IMR-90 (cell line): ENCODE measurements at regions not wholly inside any gene's neighbourhood (a gene's known extent, or its start where the extent isn't known, plus 50 kb on each side); places are given as distances from the start of the nearest gene placed in this dataset.

Source experiments
- ATAC-seq: fragments of 200-7000 bp; cut with Tn5 transposase; 2 replicates; pipeline ENCODE4 v1.9.1; 2020; ENCODE audit warnings: low read depth, mild to moderate bottlenecking, moderate library complexity
- BruUV-seq: library from RNA; stranded (reverse); fragments of 400-500 nt; replicated peaks from 2 replicates; lab custom pipeline; 2021; lab: Mats Ljungman, UMichigan
- CTCF ChIA-PET: fragments of 300-600 bp; formaldehyde crosslinking; extraction: SDS; loops from one replicate; lab custom pipeline; 2021; ENCODE audit warnings: antibody characterized with exemption; lab: Yijun Ruan, JAX
- POLR2A ChIA-PET: fragments of 300-600 bp; sonication (Branson Sonifier 250); formaldehyde crosslinking; loops from one replicate; lab custom pipeline; 2022; ENCODE audit warnings: antibody characterized with exemption; ENCODE audit not compliant: unreplicated experiment; lab: Charles Lee
- DNase-seq: peaks from one replicate; pipeline ENCODE4 v3.0.0; 2013
- H2AFZ ChIP-seq: replicated peaks from 2 replicates; pipeline ENCODE3; 2013; ENCODE audit warnings: low read length, mild to moderate bottlenecking; ENCODE audit not compliant: poor library complexity
- H2AK5ac ChIP-seq: 2 replicates; pipeline ENCODE4 v1.6.1; 2013; ENCODE audit warnings: low read depth, low read length, inconsistent platforms
- H2AK9ac ChIP-seq: replicated peaks from 2 replicates; pipeline ENCODE3; 2013; ENCODE audit warnings: mild to moderate bottlenecking, low read depth, low read length, moderate library complexity; ENCODE audit not compliant: poor library complexity
- H2BK120ac ChIP-seq: 2 replicates; pipeline ENCODE4 v1.6.1; 2013; ENCODE audit warnings: low read depth, low read length, inconsistent platforms
- H2BK15ac ChIP-seq: 3 replicates; pipeline ENCODE4 v1.6.1; 2013; ENCODE audit warnings: low read depth, low read length, inconsistent platforms
- H2BK20ac ChIP-seq: 2 replicates; pipeline ENCODE4 v1.6.1; 2013; ENCODE audit warnings: low read depth, mild to moderate bottlenecking, inconsistent platforms, low read length, moderate library complexity
- H2BK5ac ChIP-seq: 2 replicates; pipeline ENCODE4 v1.6.1; 2013; ENCODE audit warnings: mild to moderate bottlenecking, low read depth, low read length, inconsistent platforms; ENCODE audit not compliant: poor library complexity, severe bottlenecking
- H3K14ac ChIP-seq: replicated peaks from 2 replicates; pipeline ENCODE4 v1.6.1; 2013; ENCODE audit warnings: low read depth, low read length, inconsistent platforms
- H3K18ac ChIP-seq: 2 replicates; pipeline ENCODE4 v1.6.1; 2013; ENCODE audit warnings: low read depth, low read length, control low read depth
- H3K23ac ChIP-seq: 2 replicates; pipeline ENCODE4 v1.6.1; 2013; ENCODE audit warnings: low read depth, low read length, inconsistent platforms
- H3K27ac ChIP-seq: 2 replicates; pipeline ENCODE4 v1.5.1; 2013; ENCODE audit warnings: mild to moderate bottlenecking, control low read depth, low read length; ENCODE audit not compliant: insufficient read depth
- H3K27me3 ChIP-seq: 2 replicates; pipeline ENCODE4 v1.6.1; 2013; ENCODE audit warnings: low read length; ENCODE audit not compliant: control insufficient read depth, insufficient read depth
- H3K36me3 ChIP-seq: 2 replicates; pipeline ENCODE4 v1.6.1; 2013; ENCODE audit warnings: low read length, mixed read lengths; ENCODE audit not compliant: control insufficient read depth, insufficient read depth
- H3K4ac ChIP-seq: 2 replicates; pipeline ENCODE4 v1.6.1; 2013; ENCODE audit warnings: low read depth, low read length, inconsistent platforms
- H3K4me1 ChIP-seq: 2 replicates; pipeline ENCODE4 v1.6.1; 2013; ENCODE audit warnings: low read length, mixed read lengths; ENCODE audit not compliant: control insufficient read depth, insufficient read depth
- H3K4me2 ChIP-seq: 2 replicates; pipeline ENCODE4 v1.6.1; 2013; ENCODE audit warnings: low read depth, mild to moderate bottlenecking, control low read depth, low read length, moderate library complexity
- H3K4me3 ChIP-seq: 2 replicates; pipeline ENCODE4 v1.5.1; 2013; ENCODE audit warnings: low read depth, mild to moderate bottlenecking, control low read depth, low read length, moderate library complexity; ENCODE audit not compliant: insufficient read depth
- H3K56ac ChIP-seq: 2 replicates; pipeline ENCODE4 v1.6.1; 2013; ENCODE audit warnings: low read length, inconsistent platforms; ENCODE audit not compliant: insufficient read depth; ENCODE audit errors: extremely low read depth
- H3K79me1 ChIP-seq, 2 experiments: 2 replicates each; pipeline ENCODE4 v1.6.1; 2013; ENCODE audit warnings: low read length in 2 of 2, inconsistent platforms in 1 of 2, low read depth in 1 of 2
- H3K9ac ChIP-seq: 2 replicates; pipeline ENCODE4 v1.6.1; 2013; ENCODE audit warnings: low read depth, low read length, control low read depth
- H3K9me1 ChIP-seq: 2 replicates; pipeline ENCODE4 v1.6.1; 2013; ENCODE audit warnings: low read length, inconsistent platforms; ENCODE audit not compliant: insufficient read depth
- H3K9me3 ChIP-seq: 2 replicates; pipeline ENCODE4 v1.6.1; 2013; ENCODE audit warnings: low read length; ENCODE audit not compliant: control insufficient read depth, insufficient read depth
- H4K20me1 ChIP-seq: 2 replicates; pipeline ENCODE4 v1.6.1; 2013; ENCODE audit warnings: low read length, inconsistent platforms; ENCODE audit not compliant: insufficient read depth
- H4K5ac ChIP-seq: 2 replicates; pipeline ENCODE4 v1.6.1; 2013; ENCODE audit warnings: mild to moderate bottlenecking, low read depth, low read length, control low read depth
- H4K8ac ChIP-seq, 2 experiments: 2 replicates each; pipeline ENCODE4 v1.6.1; 2013; ENCODE audit warnings: low read depth in 2 of 2, low read length in 2 of 2, control low read depth in 1 of 2, inconsistent platforms in 1 of 2
- H4K91ac ChIP-seq: 2 replicates; pipeline ENCODE4 v1.6.1; 2013; ENCODE audit warnings: low read depth, low read length, inconsistent platforms; ENCODE audit not compliant: insufficient read depth
- BHLHE40 ChIP-seq: fragments of 150-350 bp; IDR thresholded peaks from 2 replicates; pipeline ENCODE4 v1.6.1; 2016; ENCODE audit warnings: mild to moderate bottlenecking, low read depth, low read length
- CEBPB ChIP-seq: IDR thresholded peaks from 2 replicates; pipeline ENCODE4 v1.6.1; 2012; ENCODE audit warnings: low read depth, low read length, improper control_type of control experiment
- CHD1 ChIP-seq: IDR thresholded peaks from 2 replicates; pipeline ENCODE4 v1.6.1; 2012; ENCODE audit warnings: low read depth, low read length, improper control_type of control experiment
- FOS ChIP-seq: fragments of 150-350 bp; IDR thresholded peaks from 2 replicates; pipeline ENCODE4 v1.6.1; 2016; ENCODE audit warnings: low read depth, low read length
- MAFK ChIP-seq: IDR thresholded peaks from 2 replicates; pipeline ENCODE4 v1.6.1; 2012; ENCODE audit warnings: low read depth, low read length, improper control_type of control experiment
- MAZ ChIP-seq: IDR thresholded peaks from 2 replicates; pipeline ENCODE4 v1.6.1; 2012; ENCODE audit warnings: low read depth, mild to moderate bottlenecking, low read length, improper control_type of control experiment, moderate library complexity, borderline replicate concordance
- NFE2L2 ChIP-seq: fragments of 150-350 bp; IDR thresholded peaks from 2 replicates; pipeline ENCODE4 v1.6.1; 2016; ENCODE audit warnings: low read depth, mild to moderate bottlenecking, low read length
- POLR2A ChIP-seq: IDR thresholded peaks from 2 replicates; pipeline ENCODE4 v1.6.1; 2012; ENCODE audit warnings: mild to moderate bottlenecking, low read depth, low read length
- RAD21 ChIP-seq: IDR thresholded peaks from 2 replicates; pipeline ENCODE4 v1.6.1; 2012; ENCODE audit warnings: low read length, improper control_type of control experiment
- RCOR1 ChIP-seq: IDR thresholded peaks from 2 replicates; pipeline ENCODE4 v1.6.1; 2012; ENCODE audit warnings: mild to moderate bottlenecking, low read length, improper control_type of control experiment; ENCODE audit not compliant: insufficient replicate concordance
- RFX5 ChIP-seq: IDR thresholded peaks from 2 replicates; pipeline ENCODE4 v1.8.0; 2012; ENCODE audit warnings: low read depth, mild to moderate bottlenecking, low read length, moderate library complexity
- SMC3 ChIP-seq: fragments of 150-350 bp; IDR thresholded peaks from 2 replicates; pipeline ENCODE4 v1.6.1; 2016; ENCODE audit warnings: low read depth, mild to moderate bottlenecking, antibody characterized with exemption, low read length, moderate library complexity
- WGBS, 2 experiments: methylation state at CpG; one replicate each; pipeline versions ENCODE4 v1.1.5 to v1.1.7; 2013; ENCODE audit warnings: missing lambda C conversion rate in 2 of 2; ENCODE audit not compliant: insufficient read length in 1 of 2; ENCODE audit errors: extremely low coverage in 2 of 2; 5-methylcytosine and 5-hydroxymethylcytosine counted together
- dilution Hi-C: fragments of 300-500 bp; cut with HindIII; formaldehyde crosslinking; loops from one replicate; pipeline ENCODE4 v1.14.3; 2018; ENCODE audit warnings: low sequenced_read_pairs; ENCODE audit not compliant: unreplicated experiment
- in situ Hi-C: fragments of 300-500 bp; cut with MboI; formaldehyde crosslinking; loops from 3 replicates; pipeline ENCODE4 v1.14.3; 2019; ENCODE audit warnings: low sequenced_read_pairs, inconsistent platforms, mixed read lengths
- intact Hi-C: fragments of 100-400 bp; cut with micrococcal nuclease; formaldehyde crosslinking; loops from 2 replicates; pipeline ENCODE4 v1.10.0; 2022
- TF ChIP-seq, protein P1 (sequence below): fragments of 150-350 bp; IDR thresholded peaks from 2 replicates; pipeline ENCODE4 v1.6.1; 2016; ENCODE audit warnings: low read depth, mild to moderate bottlenecking, low read length, moderate library complexity, borderline replicate concordance
- TF ChIP-seq, protein P2 (sequence below): conservative IDR thresholded peaks from 2 replicates; pipeline ENCODE4 v1.5.1; 2012; ENCODE audit warnings: mild to moderate bottlenecking, low read depth, low read length, improper control_type of control experiment
- TF ChIP-seq, protein P3 (sequence below): fragments of 150-350 bp; IDR thresholded peaks from 2 replicates; pipeline ENCODE4 v1.6.1; 2017; ENCODE audit warnings: mild to moderate bottlenecking, antibody characterized with exemption, low read length, low read depth

DNA sequence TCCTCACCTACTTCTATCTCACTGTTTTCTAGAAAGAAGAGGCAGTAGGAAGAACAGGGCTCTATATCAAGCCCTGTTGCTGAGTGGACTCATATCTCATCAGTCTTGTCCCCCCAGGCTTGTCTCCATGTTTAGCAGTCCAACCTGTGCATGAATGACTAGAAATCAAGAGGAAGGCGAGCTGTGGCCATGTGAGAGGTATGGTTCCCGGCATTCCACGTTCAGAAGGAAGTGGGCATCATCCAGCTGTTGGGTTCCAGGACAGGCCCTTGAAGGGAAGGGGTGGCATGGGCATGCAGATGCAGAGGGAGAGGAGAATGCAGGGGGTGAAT lies 176.6 kb downstream of the MRPL14 start:
- H4K5ac ChIP-seq, result no peak overlapping the region
- no peaks in the 10 kb centered on the region for H3K36me3 ChIP-seq
- no peak overlapping the region for H2BK15ac ChIP-seq
- intact Hi-C loops, result loop anchor here (2.0 to 10.0 kb wide), 2 partner anchors 178 to 286 kb away; no protein-coding TSS in a partner anchor
- H3K4me3 ChIP-seq, result no peak overlapping the region
- H3K18ac ChIP-seq, result no peak overlapping the region
- POLR2A ChIA-PET, result no interaction called here
- H2AFZ ChIP-seq, result no peak overlapping the region
- H3K9me3 ChIP-seq, result peaks cover 2% of the 10 kb centered on the region; the same call in 1 of the 2 replicates
- no peak overlapping the region for H2BK120ac ChIP-seq
- DNase-seq (no peak), ATAC-seq (no peak)
- no peak overlapping the region for H3K4ac ChIP-seq
- H2AK5ac ChIP-seq, result no peak overlapping the region; the same call in 1 of the 2 replicates
- in situ Hi-C loops, result no loop called here
- H3K56ac ChIP-seq, result no peak overlapping the region
- no peak overlapping the region for H3K4me2 ChIP-seq
- H2BK5ac ChIP-seq, result no peak overlapping the region
- H3K27ac ChIP-seq, result no peak overlapping the region
- H4K20me1 ChIP-seq, result no peaks in the 10 kb centered on the region
- H3K9me1 ChIP-seq, result no peaks in the 10 kb centered on the region; the same call in 1 of the 2 replicates
- TF ChIP-seq BHLHE40 (no peak), FOS (no peak), RCOR1 (no peak), MAFK (no peak), NFE2L2 (no peak), MAZ (no peak), POLR2A (no peak), CEBPB (no peak), CHD1 (no peak), RAD21 (no peak), SMC3 (no peak), RFX5 (no peak)
- TF ChIP-seq, protein P1, sequence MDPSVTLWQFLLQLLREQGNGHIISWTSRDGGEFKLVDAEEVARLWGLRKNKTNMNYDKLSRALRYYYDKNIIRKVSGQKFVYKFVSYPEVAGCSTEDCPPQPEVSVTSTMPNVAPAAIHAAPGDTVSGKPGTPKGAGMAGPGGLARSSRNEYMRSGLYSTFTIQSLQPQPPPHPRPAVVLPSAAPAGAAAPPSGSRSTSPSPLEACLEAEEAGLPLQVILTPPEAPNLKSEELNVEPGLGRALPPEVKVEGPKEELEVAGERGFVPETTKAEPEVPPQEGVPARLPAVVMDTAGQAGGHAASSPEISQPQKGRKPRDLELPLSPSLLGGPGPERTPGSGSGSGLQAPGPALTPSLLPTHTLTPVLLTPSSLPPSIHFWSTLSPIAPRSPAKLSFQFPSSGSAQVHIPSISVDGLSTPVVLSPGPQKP, result no peak
- TF ChIP-seq, protein P2, sequence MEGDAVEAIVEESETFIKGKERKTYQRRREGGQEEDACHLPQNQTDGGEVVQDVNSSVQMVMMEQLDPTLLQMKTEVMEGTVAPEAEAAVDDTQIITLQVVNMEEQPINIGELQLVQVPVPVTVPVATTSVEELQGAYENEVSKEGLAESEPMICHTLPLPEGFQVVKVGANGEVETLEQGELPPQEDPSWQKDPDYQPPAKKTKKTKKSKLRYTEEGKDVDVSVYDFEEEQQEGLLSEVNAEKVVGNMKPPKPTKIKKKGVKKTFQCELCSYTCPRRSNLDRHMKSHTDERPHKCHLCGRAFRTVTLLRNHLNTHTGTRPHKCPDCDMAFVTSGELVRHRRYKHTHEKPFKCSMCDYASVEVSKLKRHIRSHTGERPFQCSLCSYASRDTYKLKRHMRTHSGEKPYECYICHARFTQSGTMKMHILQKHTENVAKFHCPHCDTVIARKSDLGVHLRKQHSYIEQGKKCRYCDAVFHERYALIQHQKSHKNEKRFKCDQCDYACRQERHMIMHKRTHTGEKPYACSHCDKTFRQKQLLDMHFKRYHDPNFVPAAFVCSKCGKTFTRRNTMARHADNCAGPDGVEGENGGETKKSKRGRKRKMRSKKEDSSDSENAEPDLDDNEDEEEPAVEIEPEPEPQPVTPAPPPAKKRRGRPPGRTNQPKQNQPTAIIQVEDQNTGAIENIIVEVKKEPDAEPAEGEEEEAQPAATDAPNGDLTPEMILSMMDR, result no peak
- TF ChIP-seq, protein P3, sequence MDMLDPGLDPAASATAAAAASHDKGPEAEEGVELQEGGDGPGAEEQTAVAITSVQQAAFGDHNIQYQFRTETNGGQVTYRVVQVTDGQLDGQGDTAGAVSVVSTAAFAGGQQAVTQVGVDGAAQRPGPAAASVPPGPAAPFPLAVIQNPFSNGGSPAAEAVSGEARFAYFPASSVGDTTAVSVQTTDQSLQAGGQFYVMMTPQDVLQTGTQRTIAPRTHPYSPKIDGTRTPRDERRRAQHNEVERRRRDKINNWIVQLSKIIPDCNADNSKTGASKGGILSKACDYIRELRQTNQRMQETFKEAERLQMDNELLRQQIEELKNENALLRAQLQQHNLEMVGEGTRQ, result no peak
- H3K14ac ChIP-seq, result no peak overlapping the region
- peaks cover 13% of the 10 kb centered on the region for H3K4me1 ChIP-seq
- dilution Hi-C loops, result no loop called here
- no peak overlapping the region for H2AK9ac ChIP-seq
- no TSS peak for BruUV-seq
- no peaks in the 10 kb centered on the region for H3K79me1 ChIP-seq
- no peak overlapping the region for H2BK20ac ChIP-seq
- CTCF ChIA-PET, result no interaction called here
- no peak overlapping the region for H3K9ac ChIP-seq
- no peaks in the 10 kb centered on the region for H3K27me3 ChIP-seq
- no peak overlapping the region for H4K8ac ChIP-seq
- H4K91ac ChIP-seq, result no peak overlapping the region
- H3K23ac ChIP-seq, result no peak overlapping the region
- WGBS, 2 experiments, result no CpG with 5 or more reads among the region's 3 CpGs
